Stimulated activated CD8-positive, alpha-beta memory T cell treated with anti-CD3 and anti-CD28 coated beads, Interleukin-2, amount 100 ng/mL, for 1 hour (primary cell): ENCODE measurements at regions not wholly inside any gene's neighbourhood (a gene's known extent, or its start where the extent isn't known, plus 50 kb on each side); places are given as distances from the start of the nearest gene placed in this dataset.

Source experiments
- DNase-seq, 2 donors: peaks; one replicate each; pipeline ENCODE4 v3.0.0-alpha.2; 2020; ENCODE audit warnings: low read depth in 2 of 2

DNA sequence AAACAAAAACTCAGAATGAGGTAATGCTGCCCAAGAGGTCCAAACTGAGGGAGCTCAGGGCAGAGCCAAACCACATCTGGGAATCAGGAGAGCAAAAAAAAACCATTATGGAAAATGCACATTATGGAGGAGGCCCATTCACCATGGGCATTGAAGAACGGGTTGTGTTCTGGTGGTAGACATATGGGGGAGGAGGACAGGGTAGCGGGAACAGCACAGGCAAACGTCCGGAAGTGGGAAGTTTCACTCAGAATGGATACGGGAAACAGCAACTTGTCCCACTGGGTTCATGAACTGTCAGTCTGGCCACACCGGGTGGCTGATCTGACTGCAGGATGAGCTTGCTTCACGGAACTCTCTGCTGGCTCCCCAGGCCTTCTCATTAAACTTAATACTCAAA lies 139.7 kb downstream of the RRAGC start:
- no peak for DNase-seq

GRCh38 chr1:38718031-38718430 lies 141.5 kb downstream of the RRAGC start:
- no peak for DNase-seq

GRCh38 chr1:38716229-38716628 lies 143.3 kb downstream of the RRAGC start:
- DNase-seq = no peak

GRCh38 chr1:38715415-38715814 lies 144.2 kb downstream of the RRAGC start:
- DNase-seq = no peak

- no peak for DNase-seq
These were observed 147.5 kb downstream of the RRAGC start for GRCh38 chr1:38712046-38712445.

DNA sequence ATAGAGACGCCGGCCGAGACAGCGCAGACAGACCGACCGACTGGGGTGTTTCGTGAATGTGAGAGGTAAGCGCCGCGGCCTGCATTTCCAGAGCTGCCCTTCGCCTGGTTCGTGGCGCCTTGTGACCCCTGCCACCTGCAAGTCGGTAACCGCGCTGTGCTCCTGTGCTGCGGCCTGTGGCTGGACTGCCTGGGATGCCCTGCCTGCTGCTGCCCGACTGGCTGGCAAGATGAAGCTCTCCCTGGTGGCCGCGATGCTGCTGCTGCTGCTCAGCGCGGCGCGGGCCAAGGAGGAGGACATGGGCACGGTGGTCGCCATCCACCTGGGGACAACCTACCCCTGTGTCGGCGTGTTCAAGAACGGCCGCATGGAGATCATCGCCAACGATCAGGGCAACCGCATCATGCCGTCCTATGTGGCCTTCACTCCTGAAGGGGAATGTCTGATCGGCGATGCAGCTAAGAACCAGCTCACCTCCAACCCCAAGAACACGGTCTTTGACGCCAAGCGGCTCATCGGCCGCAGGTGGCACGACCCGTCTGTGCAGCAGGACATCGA lies 150.8 kb downstream of the RRAGC start:
- DNase-seq = no peak

- no peak for DNase-seq
These were observed 158.5 kb downstream of the RRAGC start for GRCh38 chr1:38701088-38701487.

DNA sequence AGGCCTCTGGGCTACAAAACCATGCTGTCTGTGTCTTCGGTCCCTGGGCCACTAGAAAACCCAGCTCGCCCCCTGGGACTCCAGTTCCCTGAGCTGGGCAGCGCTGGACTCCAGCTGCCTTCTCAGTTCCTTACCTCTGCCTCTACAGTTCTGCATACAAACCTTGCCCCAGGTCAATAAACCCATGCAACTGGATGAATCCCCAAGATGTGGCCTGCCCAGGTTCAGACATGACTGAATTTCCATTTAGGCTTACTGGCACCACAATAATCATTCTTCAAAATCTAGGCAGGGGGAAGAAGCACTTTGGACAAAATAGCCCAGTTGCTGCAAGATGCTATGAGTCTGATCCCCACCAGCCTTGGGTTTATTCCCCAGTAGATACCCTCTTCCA lies 159.5 kb downstream of the RRAGC start:
- DNase-seq = no peak

- DNase-seq = no peak
These were observed 160.1 kb downstream of the RRAGC start for GRCh38 chr1:38699330-38700076.

DNA sequence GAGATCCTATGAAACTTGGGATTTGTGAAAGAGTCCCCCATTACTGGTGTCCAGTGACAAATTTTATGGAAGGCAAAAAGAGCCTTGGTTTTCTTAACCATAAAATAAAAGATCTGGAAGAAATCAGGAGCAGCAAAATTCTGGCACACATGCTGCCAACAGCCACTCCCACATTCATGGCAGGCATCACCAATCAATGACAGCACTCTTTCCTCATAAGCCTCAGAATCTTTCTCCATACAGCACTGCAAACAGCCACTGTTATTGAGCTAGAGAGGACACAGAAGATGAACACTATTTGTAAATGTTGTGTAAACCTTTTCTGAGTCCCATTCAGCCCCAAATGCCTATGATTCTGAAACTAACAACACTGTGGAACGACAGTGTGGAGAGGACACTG lies 162.2 kb downstream of the RRAGC start:
- no peak for DNase-seq

DNA sequence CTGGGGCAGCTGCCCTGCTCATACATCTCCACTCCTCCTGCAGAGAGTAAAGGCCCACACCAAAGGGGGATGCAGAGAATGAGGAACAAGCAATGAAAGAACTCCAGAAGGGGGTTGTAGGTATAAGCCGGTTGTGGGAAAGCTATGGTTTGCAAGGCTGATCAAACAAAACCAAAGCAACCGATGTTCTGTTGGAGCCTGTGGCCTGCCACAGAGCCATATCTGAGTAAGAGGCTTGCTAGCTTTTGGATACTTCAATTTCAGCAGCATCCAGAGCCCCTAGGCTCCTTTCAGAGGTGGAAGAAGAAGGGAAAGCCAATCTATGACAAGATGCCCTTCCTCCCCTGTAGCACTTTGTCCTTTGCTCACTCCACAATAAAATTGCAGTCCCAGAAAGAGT lies 163.2 kb downstream of the RRAGC start:
- no peak for DNase-seq

GRCh38 chr1:38693759-38694158 lies 165.8 kb downstream of the RRAGC start:
- no peak for DNase-seq

DNA sequence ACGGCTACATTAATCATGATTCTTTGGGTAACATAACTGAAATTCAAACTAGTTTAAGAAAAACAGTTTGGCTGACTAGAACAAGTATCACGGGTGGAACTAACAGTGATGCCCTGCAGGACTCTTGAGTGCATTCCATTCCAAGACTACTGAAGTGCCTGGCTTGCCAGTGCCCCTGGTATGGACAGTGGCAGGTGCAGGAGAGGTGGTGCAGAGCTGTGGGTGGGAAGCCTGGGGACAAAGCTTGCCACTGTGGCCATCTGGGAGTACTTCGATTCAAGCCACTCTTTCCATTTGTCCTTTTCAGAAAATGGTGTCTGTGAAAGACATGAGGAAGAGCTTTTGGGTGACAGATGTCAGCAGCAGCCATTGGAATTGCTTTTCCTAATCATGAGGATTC lies 166.5 kb downstream of the RRAGC start:
- DNase-seq = no peak

- no peak for DNase-seq
These were observed 168.7 kb downstream of the RRAGC start for GRCh38 chr1:38690790-38691449.

DNA sequence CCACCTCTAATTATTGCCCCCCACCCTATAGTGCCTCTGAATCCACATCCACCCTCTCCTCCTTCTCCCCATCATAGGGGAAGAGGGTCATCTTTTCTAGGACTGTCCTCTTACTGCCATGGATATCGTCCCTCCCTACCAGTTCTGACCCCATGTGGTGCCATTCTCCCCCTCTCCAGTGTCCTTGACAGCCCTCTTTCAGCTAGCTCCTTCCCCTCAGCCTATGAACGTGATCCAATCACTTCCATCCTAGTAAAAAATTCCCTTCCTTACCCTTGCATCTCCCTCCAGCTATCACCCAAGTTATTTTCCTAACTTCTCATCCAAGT lies 172.7 kb downstream of the RRAGC start:
- no peak for DNase-seq

GRCh38 chr1:38686167-38686926 lies 173.2 kb downstream of the RRAGC start:
- DNase-seq = no peak

DNA sequence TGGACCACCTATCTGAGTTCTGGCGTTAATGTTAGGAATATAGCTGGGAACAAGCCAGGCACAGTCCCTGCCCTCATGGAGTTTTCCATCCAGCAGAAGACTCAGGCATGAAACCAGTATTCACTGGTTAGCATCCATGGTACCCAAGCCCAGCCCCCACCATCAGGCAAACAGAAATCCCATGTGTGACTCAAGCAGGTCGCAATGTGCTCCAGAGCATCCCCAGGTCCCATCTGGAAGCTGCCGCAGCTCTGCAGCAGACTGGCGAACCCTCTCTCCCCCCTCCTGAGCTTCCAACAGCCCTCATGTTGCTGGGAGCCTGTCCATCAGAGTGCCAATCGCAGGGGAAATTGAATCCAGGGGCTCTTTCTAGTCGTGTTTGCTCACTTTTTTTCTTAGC lies 174.2 kb downstream of the RRAGC start:
- DNase-seq = no peak

GRCh38 chr1:38680801-38681510 lies 178.6 kb downstream of the RRAGC start:
- no peak for DNase-seq

DNA sequence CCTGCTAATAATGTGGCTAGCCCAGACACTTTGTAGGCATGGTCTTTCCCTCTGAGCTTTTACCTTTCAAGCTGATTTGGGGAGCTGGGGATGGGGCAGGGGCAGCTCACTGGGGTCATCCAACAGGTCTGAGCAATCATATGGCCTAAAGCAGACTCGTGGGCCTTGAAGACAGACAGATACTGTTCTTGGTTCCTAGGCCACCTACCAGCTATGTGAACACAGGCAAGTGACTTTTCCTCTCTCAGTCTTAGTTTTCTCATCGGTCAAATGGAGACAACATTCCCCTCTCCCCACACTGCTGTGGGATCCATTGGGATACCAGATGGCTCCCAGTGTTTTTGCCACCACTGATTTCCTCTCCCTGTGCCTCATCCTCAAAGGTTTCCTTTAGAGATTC lies 181.8 kb downstream of the RRAGC start:
- no peak for DNase-seq

DNA sequence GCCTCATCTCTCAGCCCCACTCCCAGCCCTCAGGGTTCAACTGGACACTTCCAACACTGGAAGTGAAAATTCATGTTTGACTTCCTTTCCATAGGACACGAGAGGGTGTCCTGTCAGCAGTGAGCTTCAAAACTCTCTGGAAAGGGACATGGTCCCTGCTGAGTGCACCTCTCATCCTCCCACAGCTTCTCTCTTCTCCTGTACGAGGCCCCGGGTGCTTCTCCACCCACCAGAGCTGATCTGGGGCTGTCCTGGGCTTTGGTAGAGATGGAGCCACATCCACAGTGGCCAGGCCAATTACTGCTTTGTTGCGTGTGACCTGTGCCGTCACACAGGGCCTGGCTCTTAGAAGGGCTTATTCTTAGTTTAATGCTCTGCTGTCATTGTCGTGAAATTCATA lies 182.3 kb downstream of the RRAGC start:
- no peak for DNase-seq

- no peak for DNase-seq
These were observed 186.9 kb downstream of the RRAGC start for GRCh38 chr1:38672692-38673091.

DNA sequence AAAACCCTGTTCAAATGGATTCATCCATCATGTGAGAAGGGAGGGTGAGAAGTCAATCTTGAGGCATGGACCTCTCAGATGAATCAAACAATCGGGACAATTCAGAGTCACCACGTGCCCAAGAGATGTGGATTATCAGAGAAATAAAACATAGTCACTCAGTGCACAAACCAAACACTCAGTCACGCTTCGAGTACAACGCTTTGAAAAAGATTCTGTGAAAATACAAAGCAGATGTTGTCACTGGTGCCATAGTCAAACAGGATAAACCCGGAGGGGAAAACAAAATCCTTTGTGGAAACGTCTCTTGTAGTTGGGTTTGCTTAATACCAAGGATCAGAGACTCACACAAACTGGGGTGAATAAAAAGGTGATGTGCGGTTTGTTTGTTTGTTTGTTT lies 188.4 kb downstream of the RRAGC start:
- DNase-seq = no peak
